ENCODE measurements at regions not wholly inside any gene's neighbourhood (a gene's known extent, or its start where the extent isn't known, plus 50 kb on each side); places are given as distances from the start of the nearest gene placed in this dataset.

DNA sequence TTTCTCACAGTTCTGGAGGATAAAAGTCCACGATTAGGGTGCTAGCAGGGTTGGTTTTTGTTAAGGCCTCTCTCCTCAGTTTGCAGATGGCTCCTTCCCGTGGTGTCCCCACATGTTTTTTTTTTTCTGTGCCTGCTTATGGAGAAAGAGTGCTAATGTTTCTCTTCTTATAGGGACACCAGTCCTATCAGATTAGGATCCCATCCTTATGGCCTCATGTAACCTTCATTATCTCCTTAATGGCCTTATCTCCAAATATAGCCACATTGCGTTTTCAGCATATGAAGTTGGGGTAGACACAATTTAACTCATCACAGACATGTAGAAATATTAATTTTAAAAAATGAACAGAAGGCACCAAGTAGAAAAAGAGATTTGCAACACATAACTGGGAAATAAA, 755.7 kb upstream of the CELF4 start:
- TF ChIP-seq, protein P1, sequence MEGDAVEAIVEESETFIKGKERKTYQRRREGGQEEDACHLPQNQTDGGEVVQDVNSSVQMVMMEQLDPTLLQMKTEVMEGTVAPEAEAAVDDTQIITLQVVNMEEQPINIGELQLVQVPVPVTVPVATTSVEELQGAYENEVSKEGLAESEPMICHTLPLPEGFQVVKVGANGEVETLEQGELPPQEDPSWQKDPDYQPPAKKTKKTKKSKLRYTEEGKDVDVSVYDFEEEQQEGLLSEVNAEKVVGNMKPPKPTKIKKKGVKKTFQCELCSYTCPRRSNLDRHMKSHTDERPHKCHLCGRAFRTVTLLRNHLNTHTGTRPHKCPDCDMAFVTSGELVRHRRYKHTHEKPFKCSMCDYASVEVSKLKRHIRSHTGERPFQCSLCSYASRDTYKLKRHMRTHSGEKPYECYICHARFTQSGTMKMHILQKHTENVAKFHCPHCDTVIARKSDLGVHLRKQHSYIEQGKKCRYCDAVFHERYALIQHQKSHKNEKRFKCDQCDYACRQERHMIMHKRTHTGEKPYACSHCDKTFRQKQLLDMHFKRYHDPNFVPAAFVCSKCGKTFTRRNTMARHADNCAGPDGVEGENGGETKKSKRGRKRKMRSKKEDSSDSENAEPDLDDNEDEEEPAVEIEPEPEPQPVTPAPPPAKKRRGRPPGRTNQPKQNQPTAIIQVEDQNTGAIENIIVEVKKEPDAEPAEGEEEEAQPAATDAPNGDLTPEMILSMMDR (IDR thresholded peaks at IDR 0.05; ENCODE audit: insufficient read depth, low read depth, low read length) = no peak
- no peak for TF ChIP-seq EZH2 (IDR thresholded peaks at IDR 0.05; ENCODE audit: insufficient read depth, low read length)
